ENCODE measurements at regions not wholly inside any gene's neighbourhood (a gene's known extent, or its start where the extent isn't known, plus 50 kb on each side); places are given as distances from the start of the nearest gene placed in this dataset.
A peak's percentile ranks its signal among the peaks of the same experiment; 100 is the strongest.

DNA sequence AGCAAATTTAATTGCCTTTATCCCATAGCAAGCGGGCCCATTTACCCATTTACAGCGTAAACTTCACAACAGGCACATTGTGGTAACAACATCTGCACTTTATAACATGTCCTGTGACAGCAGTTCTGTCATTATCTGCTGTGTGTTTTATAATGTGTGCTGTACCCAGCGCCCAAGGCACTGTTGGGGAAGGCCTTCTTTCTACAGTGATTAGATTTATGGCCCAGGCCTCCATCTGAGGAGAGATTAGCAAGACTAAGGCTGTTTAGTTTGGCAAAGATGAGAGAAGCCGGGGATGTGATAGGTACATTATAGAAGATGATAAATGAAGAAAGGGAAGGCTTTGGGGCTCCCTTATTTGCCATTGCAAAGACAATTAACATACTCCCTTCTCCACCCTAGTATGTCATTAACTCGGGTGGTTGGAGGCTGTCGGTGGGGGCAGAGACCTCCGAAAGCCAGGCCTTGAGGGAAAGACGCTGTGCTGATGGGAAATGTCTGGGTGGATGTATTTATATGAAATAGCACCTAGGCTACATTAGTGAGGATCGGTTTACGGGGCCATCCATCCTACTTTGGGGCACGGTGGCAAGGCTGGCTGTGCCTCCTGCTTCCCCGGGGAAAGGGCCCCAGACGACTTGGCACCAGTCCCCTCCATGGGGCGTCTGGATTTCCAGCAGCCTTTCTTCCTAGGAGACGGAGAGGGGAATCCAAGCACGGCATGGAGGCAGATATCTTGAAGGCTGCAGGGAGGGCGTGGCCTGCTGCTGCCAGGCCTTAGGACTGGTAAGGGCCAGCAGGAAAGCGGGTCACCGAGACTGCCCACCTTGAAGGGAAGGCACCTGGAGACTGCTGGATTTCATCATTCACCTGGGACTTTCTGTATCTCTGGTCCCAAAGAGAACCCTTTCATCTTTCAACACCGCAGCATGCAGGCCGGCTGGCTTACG lies 64.3 kb upstream of the PTCH1 start:
- Histone ChIP-seq H3K9me3 (replicated peaks; ENCODE audit: control insufficient read depth, insufficient read depth, low read depth, low read length) (no peaks in the 10 kb centered on the region), H2AFZ (ENCODE audit: low read depth, low read length) (no peak overlapping the region), H3K27ac (ENCODE audit: extremely low read depth, low read depth, low read length) (no peak overlapping the region), H3K4me1 (replicated peaks in 1 of 2; ENCODE audit: control insufficient read depth in 2 of 2, insufficient read depth in 2 of 2, low read length in 2 of 2) (no peaks in the 10 kb centered on the region), H3K36me3 (ENCODE audit: control insufficient read depth, insufficient read depth, low read length) (no peaks in the 10 kb centered on the region), H3K9me1 (ENCODE audit: control insufficient read depth, insufficient read depth, low read length) (no peaks in the 10 kb centered on the region), H3K27me3 (ENCODE audit: control insufficient read depth in 2 of 2, insufficient read depth in 2 of 2, low read length in 2 of 2) (peaks cover 45 to 70% of the 10 kb centered on the region in 2 experiments), H3K4me3 (no peak overlapping the region), H3K79me2 (ENCODE audit: control insufficient read depth, insufficient read depth, low read length) (no peaks in the 10 kb centered on the region), H3K9ac (ENCODE audit: insufficient read depth in 1 of 2, low read depth in 2 of 2, low read length in 2 of 2) (no peak overlapping the region), H4K20me1 (replicated peaks; ENCODE audit: control insufficient read depth, insufficient read depth, low read length) (no peaks in the 10 kb centered on the region), H3K4me2 (ENCODE audit: insufficient read depth, low read length) (no peak overlapping the region)
- FAIRE-seq: no peak
- 7% methylated on average over 18 of the region's 22 CpGs for WGBS (ENCODE audit: insufficient coverage, low coverage, missing lambda C conversion rate)
- ChIA-PET CTCF (ENCODE audit: low intra/inter-chr PET ratio) (no interaction called here), POLR2A (no interaction called here)
- in situ Hi-C loops (cut with MboI): no loop called here
- intact Hi-C loops (cut with micrococcal nuclease): loop anchor here (10.0 kb wide), 1 partner anchor 146 kb away; no protein-coding TSS in a partner anchor
- DNase-seq (ENCODE audit: extremely low read depth in 1 of 4, low spot score in 3 of 4): no peak
- no peak for ATAC-seq
- no TSS peak for BruUV-seq (replicated peaks)
- TF ChIP-seq, protein P1, sequence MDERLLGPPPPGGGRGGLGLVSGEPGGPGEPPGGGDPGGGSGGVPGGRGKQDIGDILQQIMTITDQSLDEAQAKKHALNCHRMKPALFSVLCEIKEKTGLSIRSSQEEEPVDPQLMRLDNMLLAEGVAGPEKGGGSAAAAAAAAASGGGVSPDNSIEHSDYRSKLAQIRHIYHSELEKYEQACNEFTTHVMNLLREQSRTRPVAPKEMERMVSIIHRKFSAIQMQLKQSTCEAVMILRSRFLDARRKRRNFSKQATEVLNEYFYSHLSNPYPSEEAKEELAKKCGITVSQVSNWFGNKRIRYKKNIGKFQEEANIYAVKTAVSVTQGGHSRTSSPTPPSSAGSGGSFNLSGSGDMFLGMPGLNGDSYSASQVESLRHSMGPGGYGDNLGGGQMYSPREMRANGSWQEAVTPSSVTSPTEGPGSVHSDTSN (CRISPR knock-in tag; IDR thresholded peaks at IDR 0.05; ENCODE audit: low read depth): no peak
- TF ChIP-seq, protein P1 (tag; conservative IDR thresholded peaks at IDR 0.05; ENCODE audit: low read depth): peak; percentile 58
- TF ChIP-seq MEIS2 (IDR thresholded peaks at IDR 0.05; ENCODE audit: partially characterized antibody): peak; percentile 40
- TF ChIP-seq, protein P2, sequence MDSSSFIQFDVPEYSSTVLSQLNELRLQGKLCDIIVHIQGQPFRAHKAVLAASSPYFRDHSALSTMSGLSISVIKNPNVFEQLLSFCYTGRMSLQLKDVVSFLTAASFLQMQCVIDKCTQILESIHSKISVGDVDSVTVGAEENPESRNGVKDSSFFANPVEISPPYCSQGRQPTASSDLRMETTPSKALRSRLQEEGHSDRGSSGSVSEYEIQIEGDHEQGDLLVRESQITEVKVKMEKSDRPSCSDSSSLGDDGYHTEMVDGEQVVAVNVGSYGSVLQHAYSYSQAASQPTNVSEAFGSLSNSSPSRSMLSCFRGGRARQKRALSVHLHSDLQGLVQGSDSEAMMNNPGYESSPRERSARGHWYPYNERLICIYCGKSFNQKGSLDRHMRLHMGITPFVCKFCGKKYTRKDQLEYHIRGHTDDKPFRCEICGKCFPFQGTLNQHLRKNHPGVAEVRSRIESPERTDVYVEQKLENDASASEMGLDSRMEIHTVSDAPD (CRISPR knock-in tag; IDR thresholded peaks at IDR 0.05): no peak

All from K562 (cell line).